GF-D8 (cell line): ENCODE measurements at regions not wholly inside any gene's neighbourhood (a gene's known extent, or its start where the extent isn't known, plus 50 kb on each side); places are given as distances from the start of the nearest gene placed in this dataset.

Source experiments
- DNase-seq: peaks from one replicate; lab custom pipeline; 2025; lab: John Stamatoyannopoulos, UW

DNA sequence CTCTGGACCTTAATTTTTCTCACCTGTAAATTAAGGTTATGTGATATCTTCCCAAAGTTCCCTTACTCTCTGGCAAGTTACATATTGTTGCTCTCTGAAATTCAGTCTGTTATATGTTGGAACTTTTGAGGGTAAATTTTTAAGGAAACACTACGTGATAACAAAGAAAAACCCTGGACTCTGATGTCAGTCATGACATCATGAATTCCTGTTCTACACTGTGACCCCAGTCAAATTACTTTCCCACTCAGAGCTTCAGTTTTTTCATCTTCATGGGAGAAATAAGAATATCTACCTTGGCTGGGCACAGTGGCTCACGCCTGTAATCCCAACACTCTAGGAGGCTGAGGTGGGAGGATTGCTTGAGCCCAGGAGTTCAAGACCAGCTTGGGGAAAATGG is 164.6 kb upstream of the RALGAPA2 start:
- no peak for DNase-seq

- no peak for DNase-seq
These were observed 163.3 kb upstream of the RALGAPA2 start for GRCh38 chr20:20875716-20876115.

- DNase-seq, result no peak
These were observed 160.0 kb upstream of the RALGAPA2 start for GRCh38 chr20:20872428-20872827.

- no peak for DNase-seq
These were observed 156.8 kb upstream of the RALGAPA2 start for GRCh38 chr20:20869161-20869775.

- DNase-seq, result no peak
These were observed 152.1 kb upstream of the RALGAPA2 start for GRCh38 chr20:20864351-20865096.

GRCh38 chr20:20860078-20860806 is 147.8 kb upstream of the RALGAPA2 start:
- DNase-seq, result peak; percentile 36

DNA sequence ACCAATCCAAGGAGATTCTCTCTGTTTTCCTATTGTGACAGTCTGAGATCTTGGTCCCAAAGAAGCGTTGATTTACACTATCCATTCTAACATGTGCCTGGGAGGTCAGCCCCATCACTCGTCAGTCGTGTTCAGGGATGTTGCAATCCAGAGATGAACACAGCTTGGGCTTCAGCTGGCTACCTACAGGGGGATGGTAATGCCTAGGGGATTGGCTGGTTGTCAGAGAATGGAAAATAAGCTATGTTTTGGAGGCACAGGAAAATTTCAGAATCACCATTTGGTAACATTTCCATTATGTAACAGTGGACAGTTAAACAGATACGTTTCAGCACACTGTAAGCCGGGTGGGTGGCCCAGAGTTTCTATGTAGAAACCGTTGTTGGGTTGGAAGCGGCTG is 147.1 kb upstream of the RALGAPA2 start:
- peak; percentile 30 for DNase-seq

DNA sequence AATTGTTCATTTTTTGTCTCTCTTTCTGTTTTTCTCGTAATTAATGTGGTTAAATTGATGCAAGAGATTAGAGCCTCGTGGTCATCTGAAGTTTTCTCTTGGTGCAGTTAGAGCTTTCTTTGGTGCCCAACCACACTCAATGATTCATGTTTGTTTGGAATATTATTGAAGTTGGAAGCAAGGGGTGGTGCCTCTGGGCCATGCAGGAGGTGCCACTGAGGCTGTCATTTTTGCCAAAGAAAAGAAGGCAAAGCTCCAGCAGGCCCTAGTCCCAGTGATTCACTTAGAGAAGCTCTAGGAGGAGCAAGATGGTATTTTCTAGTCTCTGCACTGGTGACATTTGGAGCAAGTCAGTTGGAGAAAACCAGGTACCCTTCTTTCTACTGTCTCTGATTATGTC is 144.5 kb upstream of the RALGAPA2 start:
- no peak for DNase-seq

DNA sequence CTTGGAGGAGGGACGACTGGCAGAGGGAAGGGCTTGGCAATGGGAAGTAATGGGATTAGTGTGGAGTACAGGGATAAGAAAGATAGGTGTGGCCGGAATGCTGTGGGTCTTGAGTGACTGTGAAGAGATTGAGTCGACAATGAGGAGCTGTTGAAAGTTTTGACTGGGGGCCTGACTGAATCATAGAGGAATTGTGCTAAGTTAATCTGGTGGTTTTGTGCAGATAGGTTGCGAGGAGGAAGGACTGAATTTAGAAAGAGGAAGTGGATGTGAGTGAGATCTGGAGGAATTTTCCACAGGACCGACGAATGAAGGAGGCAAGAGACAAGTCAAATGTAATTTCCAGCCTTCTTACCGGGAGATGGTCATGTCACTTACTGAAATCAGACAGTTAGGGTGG is 143.9 kb upstream of the RALGAPA2 start:
- peak; percentile 31 for DNase-seq

- DNase-seq, result no peak
These were observed 138.9 kb upstream of the RALGAPA2 start for GRCh38 chr20:20851385-20851784.

DNA sequence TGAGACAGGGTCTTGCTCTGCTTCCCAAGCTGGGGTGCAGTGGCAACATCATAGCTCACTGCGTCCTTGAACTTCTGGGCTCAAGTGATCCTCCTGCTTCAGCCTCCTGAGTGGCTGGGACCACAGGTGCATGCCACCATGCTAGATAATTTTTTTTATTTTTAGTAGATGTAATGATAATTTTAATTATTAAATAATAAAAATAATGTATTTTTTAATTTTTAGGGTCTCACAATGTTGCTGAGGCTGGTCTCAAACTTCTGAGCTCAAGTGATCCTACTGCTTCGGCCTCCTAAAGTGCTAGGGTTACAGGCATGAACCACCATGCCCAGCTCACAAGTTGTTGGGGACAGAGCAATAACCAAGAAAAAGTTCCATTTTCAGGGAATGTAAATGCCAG is 138.0 kb upstream of the RALGAPA2 start:
- DNase-seq, result no peak

GRCh38 chr20:20849161-20849560 is 136.7 kb upstream of the RALGAPA2 start:
- DNase-seq, result no peak

DNA sequence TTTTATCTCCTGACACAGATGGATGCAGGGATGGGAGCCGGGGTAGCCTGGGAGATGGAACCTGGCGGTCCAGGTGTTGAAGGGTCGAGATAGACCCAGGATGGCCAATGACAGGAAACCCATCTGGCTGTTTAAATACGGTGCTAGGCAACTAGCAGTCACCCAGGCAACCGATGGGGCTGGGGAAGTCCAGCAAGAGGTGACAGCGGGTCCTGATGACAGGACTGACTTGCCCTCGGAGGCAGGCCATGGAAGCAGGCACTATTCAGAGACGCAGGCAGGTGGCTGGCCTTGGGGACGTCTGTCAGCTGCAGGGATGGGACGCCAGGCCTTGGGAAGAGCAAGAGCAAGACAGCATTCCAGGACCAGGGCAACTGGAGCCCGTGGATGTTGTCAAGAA is 135.4 kb upstream of the RALGAPA2 start:
- DNase-seq, result no peak

DNA sequence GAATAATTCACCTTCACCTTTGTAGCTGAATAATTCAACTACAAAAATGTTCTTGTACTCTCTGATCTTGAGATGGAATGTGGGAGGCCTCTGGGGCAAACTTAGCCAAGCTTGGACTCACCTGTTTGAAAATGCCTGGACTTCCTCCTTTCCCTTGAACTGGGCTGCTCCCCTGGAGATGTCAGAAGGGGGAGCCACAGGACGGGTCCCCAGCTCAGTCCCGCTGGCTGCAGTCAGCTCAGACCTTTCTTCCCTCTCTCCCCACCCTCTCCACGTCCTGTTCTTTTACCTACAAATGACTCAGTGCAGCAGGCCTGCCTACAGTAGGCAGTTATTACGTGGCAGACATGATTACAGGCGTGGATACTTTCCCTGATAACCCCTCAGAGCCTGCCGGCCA is 131.5 kb upstream of the RALGAPA2 start:
- no peak for DNase-seq

DNA sequence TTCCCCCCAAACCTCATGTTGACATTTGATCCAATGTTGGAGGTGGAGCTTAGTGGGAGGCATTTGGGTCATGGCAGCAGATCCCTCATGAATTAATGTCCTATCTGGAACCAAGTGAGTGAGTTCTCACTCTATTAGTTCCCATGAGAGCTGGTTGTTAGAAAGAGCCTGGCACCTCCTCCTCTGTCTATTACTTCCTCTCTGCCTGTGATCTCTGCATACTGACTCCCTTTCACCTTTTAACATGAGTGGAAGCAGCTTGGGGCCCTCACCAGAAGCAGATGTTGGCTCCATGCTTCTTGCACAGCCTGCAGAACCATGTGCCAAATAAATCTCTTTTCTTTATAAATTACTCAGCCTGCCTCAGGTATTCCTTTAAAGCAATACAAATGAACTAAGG is 127.3 kb upstream of the RALGAPA2 start:
- DNase-seq, result no peak

DNA sequence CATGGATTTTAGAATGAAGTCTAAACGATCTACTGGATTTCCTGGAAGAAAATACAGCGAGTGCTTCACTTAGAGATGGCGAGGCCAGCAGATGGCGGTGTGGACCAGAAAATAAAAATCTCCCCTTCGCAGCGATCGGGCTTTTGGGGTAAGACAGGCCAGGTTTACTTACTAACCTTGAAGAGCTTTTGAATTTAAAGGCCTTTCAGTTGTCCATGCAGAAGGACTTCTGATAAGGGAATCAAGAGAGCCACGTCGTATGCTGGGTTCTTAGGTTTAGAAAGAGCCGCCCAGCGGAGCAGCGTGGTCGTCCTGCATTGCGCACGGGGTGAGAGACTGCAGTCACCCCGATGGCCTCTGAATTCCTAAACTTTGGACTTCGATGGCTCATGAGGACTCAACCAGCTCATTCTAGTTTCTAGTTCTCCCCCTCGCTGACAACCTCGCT is 125.2 kb upstream of the RALGAPA2 start:
- no peak for DNase-seq

DNA sequence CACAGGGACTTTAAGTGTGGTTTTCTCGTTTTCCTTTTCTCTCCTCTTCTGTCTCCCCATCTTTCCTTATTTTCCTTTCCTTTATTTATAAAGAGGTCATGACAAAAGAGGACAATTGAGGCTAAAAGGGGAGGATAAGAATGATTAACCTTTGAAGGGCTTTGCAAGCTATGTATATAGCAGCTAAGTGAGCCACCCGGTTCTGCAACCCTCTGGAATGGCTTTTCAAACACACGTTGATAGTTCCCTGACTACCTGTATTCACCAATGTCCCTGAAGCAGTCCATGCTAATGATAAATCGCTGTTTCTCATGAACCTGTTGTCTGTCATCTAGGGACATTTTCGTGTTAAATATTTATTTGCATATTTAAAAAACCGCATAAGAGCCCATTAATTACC is 124.4 kb upstream of the RALGAPA2 start:
- no peak for DNase-seq

DNA sequence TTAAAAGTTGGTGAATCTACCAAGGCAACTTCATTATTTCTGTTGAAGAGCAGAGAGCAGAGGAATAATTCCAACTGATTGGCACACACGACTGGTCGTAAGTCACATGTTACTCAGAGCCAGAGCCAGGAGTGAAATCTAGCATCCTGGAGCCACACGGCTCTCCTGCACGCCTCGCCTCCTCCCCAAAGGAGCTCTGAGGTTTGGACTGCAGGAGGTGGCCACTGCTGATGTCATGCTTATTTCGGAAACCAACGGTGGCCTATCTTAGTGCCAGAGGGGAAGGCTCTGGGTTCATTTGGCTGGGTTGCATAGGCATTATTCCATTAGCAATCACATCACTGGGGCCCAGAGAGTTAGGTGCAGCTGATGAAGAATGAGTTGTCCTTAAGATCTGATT is 123.5 kb upstream of the RALGAPA2 start:
- DNase-seq, result no peak

DNA sequence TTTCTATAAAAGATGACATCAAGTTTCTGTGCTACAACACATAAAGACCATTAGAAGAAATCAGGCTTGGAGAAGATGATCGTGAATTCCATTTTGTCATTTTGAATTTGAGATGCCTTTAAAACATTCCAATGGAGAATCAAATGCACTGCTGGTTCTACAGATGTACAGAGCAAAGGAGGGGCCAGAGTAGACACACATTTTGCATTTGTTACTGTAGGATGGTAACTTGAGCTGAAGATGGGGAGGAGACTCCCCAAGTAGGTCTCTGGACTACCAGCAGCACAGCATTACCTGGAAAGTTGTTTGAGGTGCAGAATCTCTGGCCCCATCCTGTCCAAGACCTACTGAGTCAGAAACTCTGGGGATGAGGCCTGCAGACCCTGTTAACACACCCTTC is 121.6 kb upstream of the RALGAPA2 start:
- no peak for DNase-seq

- DNase-seq, result no peak
These were observed 120.3 kb upstream of the RALGAPA2 start for GRCh38 chr20:20832715-20833114.

DNA sequence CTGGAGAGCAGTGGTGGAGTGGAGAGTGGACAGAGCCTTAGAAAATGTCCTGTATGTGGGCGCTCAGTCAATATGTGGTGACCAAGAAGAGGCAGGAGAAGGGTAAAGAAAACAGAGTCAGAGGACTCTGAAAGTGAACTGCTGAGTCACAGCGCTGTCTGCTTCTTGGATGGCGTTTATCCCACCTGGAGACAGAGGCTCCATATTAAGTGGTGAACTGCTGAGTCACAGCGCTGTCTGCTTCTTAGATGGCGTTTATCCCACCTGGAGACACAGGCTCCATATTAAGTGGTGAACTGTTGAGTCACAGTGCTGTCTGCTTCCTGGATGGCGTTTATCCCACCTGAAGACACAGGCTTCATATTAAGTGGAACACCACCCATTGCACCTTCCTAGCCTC is 119.3 kb upstream of the RALGAPA2 start:
- no peak for DNase-seq

GRCh38 chr20:20829681-20830080 is 117.2 kb upstream of the RALGAPA2 start:
- no peak for DNase-seq

GRCh38 chr20:20827992-20828597 is 115.7 kb upstream of the RALGAPA2 start:
- DNase-seq, result no peak
